A549 (cell line): ENCODE measurements at regions not wholly inside any gene's neighbourhood (a gene's known extent, or its start where the extent isn't known, plus 50 kb on each side); places are given as distances from the start of the nearest gene placed in this dataset.

Experiments used
- CEBPB ChIP-seq, 2 experiments: fragments of >200 bp in 1 of 2; sonication (Bioruptor Twin) in 1 of 2; formaldehyde crosslinking in 1 of 2; IDR thresholded peaks; 2 replicates each; pipeline ENCODE4 v1.6.1; 2012 to 2016
- ESRRA ChIP-seq: fragments of 150-350 bp; IDR thresholded peaks from 2 replicates; pipeline ENCODE4 v1.6.1; 2014; ENCODE audit warnings: mild to moderate bottlenecking, low read length, borderline replicate concordance
- MYC ChIP-seq: IDR thresholded peaks from 2 replicates; pipeline ENCODE4 v1.6.1; 2012; ENCODE audit warnings: mild to moderate bottlenecking, inconsistent platforms, low read length, improper control_type of control experiment, borderline replicate concordance
- NR3C1 ChIP-seq: fragments of >200 bp; sonication (Bioruptor Twin); formaldehyde crosslinking; IDR thresholded peaks from 3 replicates; pipeline ENCODE4 v1.6.1; 2017
- POLR2A ChIP-seq: IDR thresholded peaks from 2 replicates; pipeline ENCODE4 v1.6.1; 2012; ENCODE audit warnings: mild to moderate bottlenecking, low read length
- SMC3 ChIP-seq: fragments of >200 bp; sonication (Bioruptor Twin); formaldehyde crosslinking; IDR thresholded peaks from 3 replicates; pipeline ENCODE4 v1.6.1; 2018; ENCODE audit warnings: inconsistent platforms
- SREBF2 ChIP-seq: fragments of 450-650 bp; IDR thresholded peaks from 2 replicates; pipeline ENCODE4 v1.6.1; 2014; ENCODE audit warnings: mild to moderate bottlenecking, moderate library complexity
- ZSCAN20 ChIP-seq: fragments of 250-450 bp; sonication (Bioruptor Pico); IDR thresholded peaks from 2 replicates; pipeline ENCODE4 v1.8.0; 2022; ENCODE audit warnings: mild to moderate bottlenecking, moderate library complexity
- TF ChIP-seq, protein P1 (sequence below): fragments of >200 bp; sonication (Bioruptor Twin); formaldehyde crosslinking; IDR thresholded peaks from 3 replicates; pipeline ENCODE4 v1.5.1; 2016
- TF ChIP-seq, protein P2 (sequence below): fragments of 150-350 bp; IDR thresholded peaks from 2 replicates; pipeline ENCODE4 v1.6.1; 2014; ENCODE audit warnings: low read depth, mild to moderate bottlenecking, low read length
- TF ChIP-seq, protein P3 (sequence below): IDR thresholded peaks from 2 replicates; pipeline ENCODE4 v1.6.1; 2012
- TF ChIP-seq, protein P4 (sequence below): fragments of 200-600 bp; sonication (generic); IDR thresholded peaks from 2 replicates; pipeline ENCODE4 v1.6.1; 2016; ENCODE audit warnings: antibody characterized with exemption, mild to moderate bottlenecking, moderate library complexity
- TF ChIP-seq, protein P5 (sequence below): IDR thresholded peaks from 2 replicates; pipeline ENCODE4 v1.6.1; 2012; ENCODE audit warnings: low read depth, borderline replicate concordance

DNA sequence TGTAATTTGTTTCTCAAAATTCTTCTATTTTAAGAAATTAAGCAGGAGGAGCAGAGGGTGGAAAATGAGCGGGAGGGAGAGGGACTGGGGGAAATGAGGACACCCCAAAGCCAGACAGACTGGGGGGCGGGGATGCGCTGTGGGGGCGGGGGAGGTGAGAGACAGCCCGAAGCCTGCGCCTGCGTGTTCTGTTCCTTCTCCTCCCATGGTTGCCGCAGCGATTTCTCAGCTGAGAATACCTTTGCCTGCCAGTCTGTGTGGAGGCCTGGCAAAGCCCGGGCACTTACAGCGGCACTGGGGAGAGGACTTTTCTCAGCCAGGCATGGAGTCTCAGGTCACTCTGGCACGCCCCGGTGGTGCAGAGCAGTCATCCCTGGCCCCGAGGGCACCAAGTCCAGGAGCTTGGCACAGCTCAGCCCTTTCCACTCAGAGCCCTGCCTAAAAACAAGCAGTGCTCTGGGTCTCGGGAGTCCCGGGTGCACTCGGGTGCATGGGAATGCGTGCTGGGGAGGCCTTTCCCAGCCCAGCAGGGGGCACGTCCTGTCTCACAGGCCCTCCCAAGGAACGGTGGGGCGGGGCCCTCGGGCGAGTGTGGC, 289.3 kb upstream of the HS6ST1 start:
- no peak for TF ChIP-seq POLR2A
- TF ChIP-seq NR3C1 = no peak
- no peak for TF ChIP-seq SREBF2
- no peak for TF ChIP-seq SMC3
- TF ChIP-seq, protein P1, sequence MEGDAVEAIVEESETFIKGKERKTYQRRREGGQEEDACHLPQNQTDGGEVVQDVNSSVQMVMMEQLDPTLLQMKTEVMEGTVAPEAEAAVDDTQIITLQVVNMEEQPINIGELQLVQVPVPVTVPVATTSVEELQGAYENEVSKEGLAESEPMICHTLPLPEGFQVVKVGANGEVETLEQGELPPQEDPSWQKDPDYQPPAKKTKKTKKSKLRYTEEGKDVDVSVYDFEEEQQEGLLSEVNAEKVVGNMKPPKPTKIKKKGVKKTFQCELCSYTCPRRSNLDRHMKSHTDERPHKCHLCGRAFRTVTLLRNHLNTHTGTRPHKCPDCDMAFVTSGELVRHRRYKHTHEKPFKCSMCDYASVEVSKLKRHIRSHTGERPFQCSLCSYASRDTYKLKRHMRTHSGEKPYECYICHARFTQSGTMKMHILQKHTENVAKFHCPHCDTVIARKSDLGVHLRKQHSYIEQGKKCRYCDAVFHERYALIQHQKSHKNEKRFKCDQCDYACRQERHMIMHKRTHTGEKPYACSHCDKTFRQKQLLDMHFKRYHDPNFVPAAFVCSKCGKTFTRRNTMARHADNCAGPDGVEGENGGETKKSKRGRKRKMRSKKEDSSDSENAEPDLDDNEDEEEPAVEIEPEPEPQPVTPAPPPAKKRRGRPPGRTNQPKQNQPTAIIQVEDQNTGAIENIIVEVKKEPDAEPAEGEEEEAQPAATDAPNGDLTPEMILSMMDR = no peak
- no peak for TF ChIP-seq ESRRA
- no peak for TF ChIP-seq MYC
- TF ChIP-seq, protein P2, sequence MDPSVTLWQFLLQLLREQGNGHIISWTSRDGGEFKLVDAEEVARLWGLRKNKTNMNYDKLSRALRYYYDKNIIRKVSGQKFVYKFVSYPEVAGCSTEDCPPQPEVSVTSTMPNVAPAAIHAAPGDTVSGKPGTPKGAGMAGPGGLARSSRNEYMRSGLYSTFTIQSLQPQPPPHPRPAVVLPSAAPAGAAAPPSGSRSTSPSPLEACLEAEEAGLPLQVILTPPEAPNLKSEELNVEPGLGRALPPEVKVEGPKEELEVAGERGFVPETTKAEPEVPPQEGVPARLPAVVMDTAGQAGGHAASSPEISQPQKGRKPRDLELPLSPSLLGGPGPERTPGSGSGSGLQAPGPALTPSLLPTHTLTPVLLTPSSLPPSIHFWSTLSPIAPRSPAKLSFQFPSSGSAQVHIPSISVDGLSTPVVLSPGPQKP = no peak
- no peak for TF ChIP-seq CEBPB (IDR thresholded peaks at IDR 0.05)
- TF ChIP-seq, protein P3, sequence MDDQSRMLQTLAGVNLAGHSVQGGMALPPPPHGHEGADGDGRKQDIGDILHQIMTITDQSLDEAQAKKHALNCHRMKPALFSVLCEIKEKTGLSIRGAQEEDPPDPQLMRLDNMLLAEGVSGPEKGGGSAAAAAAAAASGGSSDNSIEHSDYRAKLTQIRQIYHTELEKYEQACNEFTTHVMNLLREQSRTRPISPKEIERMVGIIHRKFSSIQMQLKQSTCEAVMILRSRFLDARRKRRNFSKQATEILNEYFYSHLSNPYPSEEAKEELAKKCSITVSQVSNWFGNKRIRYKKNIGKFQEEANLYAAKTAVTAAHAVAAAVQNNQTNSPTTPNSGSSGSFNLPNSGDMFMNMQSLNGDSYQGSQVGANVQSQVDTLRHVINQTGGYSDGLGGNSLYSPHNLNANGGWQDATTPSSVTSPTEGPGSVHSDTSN = no peak
- TF ChIP-seq, protein P4, sequence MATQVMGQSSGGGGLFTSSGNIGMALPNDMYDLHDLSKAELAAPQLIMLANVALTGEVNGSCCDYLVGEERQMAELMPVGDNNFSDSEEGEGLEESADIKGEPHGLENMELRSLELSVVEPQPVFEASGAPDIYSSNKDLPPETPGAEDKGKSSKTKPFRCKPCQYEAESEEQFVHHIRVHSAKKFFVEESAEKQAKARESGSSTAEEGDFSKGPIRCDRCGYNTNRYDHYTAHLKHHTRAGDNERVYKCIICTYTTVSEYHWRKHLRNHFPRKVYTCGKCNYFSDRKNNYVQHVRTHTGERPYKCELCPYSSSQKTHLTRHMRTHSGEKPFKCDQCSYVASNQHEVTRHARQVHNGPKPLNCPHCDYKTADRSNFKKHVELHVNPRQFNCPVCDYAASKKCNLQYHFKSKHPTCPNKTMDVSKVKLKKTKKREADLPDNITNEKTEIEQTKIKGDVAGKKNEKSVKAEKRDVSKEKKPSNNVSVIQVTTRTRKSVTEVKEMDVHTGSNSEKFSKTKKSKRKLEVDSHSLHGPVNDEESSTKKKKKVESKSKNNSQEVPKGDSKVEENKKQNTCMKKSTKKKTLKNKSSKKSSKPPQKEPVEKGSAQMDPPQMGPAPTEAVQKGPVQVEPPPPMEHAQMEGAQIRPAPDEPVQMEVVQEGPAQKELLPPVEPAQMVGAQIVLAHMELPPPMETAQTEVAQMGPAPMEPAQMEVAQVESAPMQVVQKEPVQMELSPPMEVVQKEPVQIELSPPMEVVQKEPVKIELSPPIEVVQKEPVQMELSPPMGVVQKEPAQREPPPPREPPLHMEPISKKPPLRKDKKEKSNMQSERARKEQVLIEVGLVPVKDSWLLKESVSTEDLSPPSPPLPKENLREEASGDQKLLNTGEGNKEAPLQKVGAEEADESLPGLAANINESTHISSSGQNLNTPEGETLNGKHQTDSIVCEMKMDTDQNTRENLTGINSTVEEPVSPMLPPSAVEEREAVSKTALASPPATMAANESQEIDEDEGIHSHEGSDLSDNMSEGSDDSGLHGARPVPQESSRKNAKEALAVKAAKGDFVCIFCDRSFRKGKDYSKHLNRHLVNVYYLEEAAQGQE = no peak
- TF ChIP-seq, protein P5, sequence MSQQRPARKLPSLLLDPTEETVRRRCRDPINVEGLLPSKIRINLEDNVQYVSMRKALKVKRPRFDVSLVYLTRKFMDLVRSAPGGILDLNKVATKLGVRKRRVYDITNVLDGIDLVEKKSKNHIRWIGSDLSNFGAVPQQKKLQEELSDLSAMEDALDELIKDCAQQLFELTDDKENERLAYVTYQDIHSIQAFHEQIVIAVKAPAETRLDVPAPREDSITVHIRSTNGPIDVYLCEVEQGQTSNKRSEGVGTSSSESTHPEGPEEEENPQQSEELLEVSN = no peak
- no peak for TF ChIP-seq ZSCAN20 (CRISPR knock-in tag)
